WTC11 (cell line): ENCODE measurements at regions not wholly inside any gene's neighbourhood (a gene's known extent, or its start where the extent isn't known, plus 50 kb on each side); places are given as distances from the start of the nearest gene placed in this dataset.

Experiments used
- ATF1 ChIP-seq: sonication (generic); formaldehyde crosslinking; IDR thresholded peaks from 2 replicates; pipeline ENCODE4 v1.8.1; 2023; ENCODE audit warnings: mild to moderate bottlenecking, moderate library complexity, missing genetic modification reagents
- ATF3 ChIP-seq: sonication (generic); formaldehyde crosslinking; conservative IDR thresholded peaks from 2 replicates; pipeline ENCODE4 v1.8.1; 2022; ENCODE audit warnings: mild to moderate bottlenecking, missing genetic modification reagents
- CREB1 ChIP-seq: sonication (generic); formaldehyde crosslinking; IDR thresholded peaks from 2 replicates; pipeline ENCODE4 v1.8.0; 2023; ENCODE audit warnings: mild to moderate bottlenecking, missing genetic modification reagents
- CREM ChIP-seq: sonication (generic); formaldehyde crosslinking; IDR thresholded peaks from 2 replicates; pipeline ENCODE4 v1.8.1; 2022; ENCODE audit warnings: mild to moderate bottlenecking, missing genetic modification reagents, moderate library complexity
- CTCF ChIP-seq: fragments of 200-600 bp; IDR thresholded peaks from 2 replicates; pipeline ENCODE4 v1.8.0; 2022; ENCODE audit warnings: antibody characterized with exemption
- E2F4 ChIP-seq: sonication (generic); formaldehyde crosslinking; IDR thresholded peaks from 2 replicates; pipeline ENCODE4 v1.8.1; 2022; ENCODE audit warnings: low read depth, mild to moderate bottlenecking, moderate library complexity, missing genetic modification reagents, borderline replicate concordance
- FOXK1 ChIP-seq: sonication (generic); formaldehyde crosslinking; IDR thresholded peaks from 2 replicates; pipeline ENCODE4 v1.8.0; 2022; ENCODE audit warnings: mild to moderate bottlenecking, moderate library complexity, missing genetic modification reagents
- NFYB ChIP-seq: sonication (generic); formaldehyde crosslinking; conservative IDR thresholded peaks from 2 replicates; pipeline ENCODE4 v1.8.0; 2022; ENCODE audit warnings: low read depth, missing genetic modification reagents
- NR2C2 ChIP-seq: sonication (generic); formaldehyde crosslinking; IDR thresholded peaks from 2 replicates; pipeline ENCODE4 v1.8.0; 2022; ENCODE audit warnings: mild to moderate bottlenecking, missing genetic modification reagents
- NR3C1 ChIP-seq: sonication (generic); formaldehyde crosslinking; conservative IDR thresholded peaks from 2 replicates; pipeline ENCODE4 v1.8.1; 2023; ENCODE audit warnings: low read depth, mild to moderate bottlenecking, missing genetic modification reagents
- PREB ChIP-seq: sonication (generic); formaldehyde crosslinking; IDR thresholded peaks from 2 replicates; pipeline ENCODE4 v1.8.1; 2022; ENCODE audit warnings: mild to moderate bottlenecking, missing genetic modification reagents, moderate library complexity, borderline replicate concordance
- TEAD1 ChIP-seq: sonication (generic); formaldehyde crosslinking; IDR thresholded peaks from 2 replicates; pipeline ENCODE4 v1.8.0; 2022; ENCODE audit warnings: mild to moderate bottlenecking, missing genetic modification reagents
- ZNF232 ChIP-seq: sonication (generic); formaldehyde crosslinking; IDR thresholded peaks from 2 replicates; pipeline ENCODE4 v1.8.0; 2022; ENCODE audit warnings: mild to moderate bottlenecking, missing genetic modification reagents
- ZNF281 ChIP-seq: sonication (generic); formaldehyde crosslinking; IDR thresholded peaks from 2 replicates; pipeline ENCODE4 v1.8.0; 2023; ENCODE audit warnings: mild to moderate bottlenecking, missing genetic modification reagents

GRCh38 chr12:67765776-67766766, 117.5 kb downstream of the DYRK2 start:
- TF ChIP-seq CREB1 (CRISPR knock-in tag) (no peak), CTCF (no peak), ATF1 (CRISPR knock-in tag) (no peak), CREM (CRISPR knock-in tag) (no peak), NR2C2 (CRISPR knock-in tag) (no peak), ATF3 (CRISPR knock-in tag) (no peak), E2F4 (no peak), TEAD1 (CRISPR knock-in tag) (no peak), FOXK1 (CRISPR knock-in tag) (no peak), ZNF232 (CRISPR knock-in tag) (no peak), NR3C1 (CRISPR knock-in tag) (no peak), NFYB (CRISPR knock-in tag) (no peak), PREB (CRISPR knock-in tag) (no peak), ZNF281 (CRISPR knock-in tag) (no peak)
